K562 (cell line): ENCODE measurements at regions not wholly inside any gene's neighbourhood (a gene's known extent, or its start where the extent isn't known, plus 50 kb on each side); places are given as distances from the start of the nearest gene placed in this dataset.
A peak's percentile ranks its signal among the peaks of the same experiment; 100 is the strongest.

Source experiments
- LCOR ChIP-seq: sonication (generic); formaldehyde crosslinking; IDR thresholded peaks from 2 replicates; pipeline ENCODE4 v1.8.0; 2022; ENCODE audit warnings: mild to moderate bottlenecking, missing genetic modification reagents
- MEF2A ChIP-seq: IDR thresholded peaks from 2 replicates; pipeline ENCODE4 v1.6.1; 2011; ENCODE audit warnings: low read depth, mild to moderate bottlenecking, low read length, moderate library complexity; ENCODE audit not compliant: control insufficient read depth
- NR2F6 ChIP-seq: fragments of 450-650 bp; formaldehyde crosslinking; IDR thresholded peaks from 2 replicates; pipeline ENCODE4 v1.4.0; 2020; ENCODE audit warnings: mild to moderate bottlenecking
- SIN3B ChIP-seq: fragments of 450-650 bp; IDR thresholded peaks from 2 replicates; pipeline ENCODE4 v1.6.1; 2017; ENCODE audit warnings: low read depth, mild to moderate bottlenecking, moderate library complexity
- SMARCE1 ChIP-seq: fragments of 450-650 bp; IDR thresholded peaks from 2 replicates; pipeline ENCODE4 v1.7.1; 2016; ENCODE audit warnings: mild to moderate bottlenecking
- SNRNP70 ChIP-seq: fragments of 200-400 bp; formaldehyde crosslinking; optimal IDR thresholded peaks from 2 replicates; pipeline ENCODE3; 2017; ENCODE audit warnings: low read depth, low read length
- STAT6 ChIP-seq: sonication (generic); formaldehyde crosslinking; IDR thresholded peaks from 2 replicates; pipeline ENCODE4 v1.8.1; 2023; ENCODE audit warnings: mild to moderate bottlenecking, missing genetic modification reagents
- TCF7 ChIP-seq: sonication (generic); IDR thresholded peaks from 2 replicates; pipeline ENCODE4 v1.6.1; 2016; ENCODE audit warnings: antibody characterized with exemption, borderline replicate concordance
- TEAD2 ChIP-seq: fragments of 450-650 bp; IDR thresholded peaks from 2 replicates; pipeline ENCODE4 v1.6.1; 2016; ENCODE audit warnings: missing genetic modification characterization, control low read depth, missing compliant biosample characterization
- ZNF12 ChIP-seq: sonication (generic); formaldehyde crosslinking; IDR thresholded peaks from 2 replicates; pipeline ENCODE4 v1.4.0; 2020; ENCODE audit warnings: mild to moderate bottlenecking, missing genetic modification reagents
- ZNF239 ChIP-seq: fragments of 250-450 bp; sonication (Bioruptor Pico); IDR thresholded peaks from 2 replicates; pipeline ENCODE4 v1.4.0; 2020; ENCODE audit warnings: mild to moderate bottlenecking
- ZNF3 ChIP-seq: fragments of 250-450 bp; sonication (Bioruptor Pico); IDR thresholded peaks from 2 replicates; pipeline ENCODE4 v1.5.0; 2021; ENCODE audit warnings: mild to moderate bottlenecking, moderate library complexity
- ZNF639 ChIP-seq, 2 experiments: fragments of 200-800 bp in 1 of 2; sonication (Bioruptor generic) in 1 of 2; sonication (generic) in 1 of 2; formaldehyde crosslinking in 1 of 2; IDR thresholded peaks in 1 of 2; conservative IDR thresholded peaks in 1 of 2; 2 replicates each; pipeline versions ENCODE4 v1.5.0 to v1.6.1; 2016 to 2020; ENCODE audit warnings: missing compliant biosample characterization in 1 of 2, missing genetic modification characterization in 1 of 2, missing genetic modification reagents in 1 of 2
- ZNF644 ChIP-seq: fragments of 200-800 bp; sonication (Bioruptor generic); IDR thresholded peaks from 2 replicates; pipeline ENCODE4 v1.6.1; 2016; ENCODE audit warnings: low read depth, missing genetic modification characterization, missing compliant biosample characterization
- ZSCAN32 ChIP-seq: fragments of 450-650 bp; formaldehyde crosslinking; IDR thresholded peaks from 2 replicates; pipeline ENCODE4 v1.4.0; 2020; ENCODE audit warnings: mild to moderate bottlenecking, moderate library complexity
- TF ChIP-seq, protein P1 (sequence below), 2 experiments: IDR thresholded peaks in 1 of 2; conservative IDR thresholded peaks in 1 of 2; 2 replicates each; pipeline ENCODE4 v1.6.1; 2016; ENCODE audit warnings: low read depth in 2 of 2, mild to moderate bottlenecking in 1 of 2, missing compliant biosample characterization in 1 of 2, missing genetic modification characterization in 1 of 2, moderate library complexity in 1 of 2
- TF ChIP-seq, protein P2 (sequence below), 2 experiments: fragments of 150-350 bp in 1 of 2; IDR thresholded peaks; 2 replicates each; pipeline ENCODE4 v1.6.1; 2012 to 2016; ENCODE audit warnings: low read depth in 2 of 2, low read length in 2 of 2, mild to moderate bottlenecking in 1 of 2, moderate library complexity in 1 of 2

- TF ChIP-seq, protein P1, sequence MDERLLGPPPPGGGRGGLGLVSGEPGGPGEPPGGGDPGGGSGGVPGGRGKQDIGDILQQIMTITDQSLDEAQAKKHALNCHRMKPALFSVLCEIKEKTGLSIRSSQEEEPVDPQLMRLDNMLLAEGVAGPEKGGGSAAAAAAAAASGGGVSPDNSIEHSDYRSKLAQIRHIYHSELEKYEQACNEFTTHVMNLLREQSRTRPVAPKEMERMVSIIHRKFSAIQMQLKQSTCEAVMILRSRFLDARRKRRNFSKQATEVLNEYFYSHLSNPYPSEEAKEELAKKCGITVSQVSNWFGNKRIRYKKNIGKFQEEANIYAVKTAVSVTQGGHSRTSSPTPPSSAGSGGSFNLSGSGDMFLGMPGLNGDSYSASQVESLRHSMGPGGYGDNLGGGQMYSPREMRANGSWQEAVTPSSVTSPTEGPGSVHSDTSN (CRISPR knock-in tag; IDR thresholded peaks at IDR 0.05; ENCODE audit: low read depth): no peak
- TF ChIP-seq, protein P1 (tag; conservative IDR thresholded peaks at IDR 0.05; ENCODE audit: low read depth): no peak
- TF ChIP-seq ZNF639 (CRISPR knock-in tag; conservative IDR thresholded peaks at IDR 0.05 in 1 of 2, IDR thresholded peaks at IDR 0.05 in 1 of 2) (no peak), TEAD2 (tag) (no peak), MEF2A (no peak), TCF7 (no peak), SNRNP70 (no peak), ZNF239 (CRISPR knock-in tag) (no peak), LCOR (CRISPR knock-in tag) (0 out of 2 replicates have a peak, but pooled peaks have one; percentile 39), SIN3B (no peak), ZNF12 (CRISPR knock-in tag) (no peak), NR2F6 (CRISPR knock-in tag) (no peak), SMARCE1 (no peak), ZNF644 (tag) (no peak), ZSCAN32 (CRISPR knock-in tag) (no peak), STAT6 (CRISPR knock-in tag) (no peak), ZNF3 (no peak)
- TF ChIP-seq, protein P2, sequence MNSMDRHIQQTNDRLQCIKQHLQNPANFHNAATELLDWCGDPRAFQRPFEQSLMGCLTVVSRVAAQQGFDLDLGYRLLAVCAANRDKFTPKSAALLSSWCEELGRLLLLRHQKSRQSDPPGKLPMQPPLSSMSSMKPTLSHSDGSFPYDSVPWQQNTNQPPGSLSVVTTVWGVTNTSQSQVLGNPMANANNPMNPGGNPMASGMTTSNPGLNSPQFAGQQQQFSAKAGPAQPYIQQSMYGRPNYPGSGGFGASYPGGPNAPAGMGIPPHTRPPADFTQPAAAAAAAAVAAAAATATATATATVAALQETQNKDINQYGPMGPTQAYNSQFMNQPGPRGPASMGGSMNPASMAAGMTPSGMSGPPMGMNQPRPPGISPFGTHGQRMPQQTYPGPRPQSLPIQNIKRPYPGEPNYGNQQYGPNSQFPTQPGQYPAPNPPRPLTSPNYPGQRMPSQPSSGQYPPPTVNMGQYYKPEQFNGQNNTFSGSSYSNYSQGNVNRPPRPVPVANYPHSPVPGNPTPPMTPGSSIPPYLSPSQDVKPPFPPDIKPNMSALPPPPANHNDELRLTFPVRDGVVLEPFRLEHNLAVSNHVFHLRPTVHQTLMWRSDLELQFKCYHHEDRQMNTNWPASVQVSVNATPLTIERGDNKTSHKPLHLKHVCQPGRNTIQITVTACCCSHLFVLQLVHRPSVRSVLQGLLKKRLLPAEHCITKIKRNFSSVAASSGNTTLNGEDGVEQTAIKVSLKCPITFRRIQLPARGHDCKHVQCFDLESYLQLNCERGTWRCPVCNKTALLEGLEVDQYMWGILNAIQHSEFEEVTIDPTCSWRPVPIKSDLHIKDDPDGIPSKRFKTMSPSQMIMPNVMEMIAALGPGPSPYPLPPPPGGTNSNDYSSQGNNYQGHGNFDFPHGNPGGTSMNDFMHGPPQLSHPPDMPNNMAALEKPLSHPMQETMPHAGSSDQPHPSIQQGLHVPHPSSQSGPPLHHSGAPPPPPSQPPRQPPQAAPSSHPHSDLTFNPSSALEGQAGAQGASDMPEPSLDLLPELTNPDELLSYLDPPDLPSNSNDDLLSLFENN (IDR thresholded peaks at IDR 0.05; ENCODE audit: low read depth in 2 of 2, low read length in 2 of 2): no peak
Observed at GRCh38 chr12:92570056-92570753, 132.6 kb upstream of the PLEKHG7 start (continued).
